ENCODE measurements at regions not wholly inside any gene's neighbourhood (a gene's known extent, or its start where the extent isn't known, plus 50 kb on each side); places are given as distances from the start of the nearest gene placed in this dataset.
"Not testable (repeated sequence)": the region's sequence is repeated elsewhere in the genome, so short reads cannot be mapped to it uniquely, and the experiment has no call there.

GRCh38 chr6:25150863-25151262, 128.3 kb upstream of the CARMIL1 start:
- no peak for DNase-seq (ENCODE audit: extremely low read depth, low read depth, low spot score)

GRCh38 chr6:25153079-25153478, 126.1 kb upstream of the CARMIL1 start:
- no peak for DNase-seq (ENCODE audit: extremely low read depth, low read depth, low spot score)

GRCh38 chr6:25154034-25154596, 125.1 kb upstream of the CARMIL1 start:
- no peak for DNase-seq (ENCODE audit: extremely low read depth, low read depth, low spot score)

- DNase-seq (ENCODE audit: extremely low read depth, low read depth, low spot score): no peak
Observed at GRCh38 chr6:25155211-25155610, 124.0 kb upstream of the CARMIL1 start.

- no peak for DNase-seq (ENCODE audit: extremely low read depth, low read depth, low spot score)
Observed at GRCh38 chr6:25156123-25156522, 123.1 kb upstream of the CARMIL1 start.

- DNase-seq (ENCODE audit: extremely low read depth, low read depth, low spot score): no peak
Observed at GRCh38 chr6:25157183-25157582, 122.0 kb upstream of the CARMIL1 start.

GRCh38 chr6:25157842-25158241, 121.3 kb upstream of the CARMIL1 start:
- DNase-seq (ENCODE audit: extremely low read depth, low read depth, low spot score): no peak

GRCh38 chr6:25160134-25160533, 119.0 kb upstream of the CARMIL1 start:
- not testable (repeated sequence) for DNase-seq (ENCODE audit: extremely low read depth, low read depth, low spot score)

GRCh38 chr6:25165177-25165576, 114.0 kb upstream of the CARMIL1 start:
- DNase-seq (ENCODE audit: extremely low read depth, low read depth, low spot score): no peak

- DNase-seq (ENCODE audit: extremely low read depth, low read depth, low spot score): no peak
Observed at GRCh38 chr6:25165800-25166199, 113.4 kb upstream of the CARMIL1 start.

- no peak for DNase-seq (ENCODE audit: extremely low read depth, low read depth, low spot score)
Observed at GRCh38 chr6:25166955-25167748, 112.0 kb upstream of the CARMIL1 start.

GRCh38 chr6:25167961-25168360, 111.2 kb upstream of the CARMIL1 start:
- no peak for DNase-seq (ENCODE audit: extremely low read depth, low read depth, low spot score)

- DNase-seq (ENCODE audit: extremely low read depth, low read depth, low spot score): no peak
Observed at GRCh38 chr6:25168637-25169036, 110.5 kb upstream of the CARMIL1 start.

- no peak for DNase-seq (ENCODE audit: extremely low read depth, low read depth, low spot score)
Observed at GRCh38 chr6:25169553-25169952, 109.6 kb upstream of the CARMIL1 start.

GRCh38 chr6:25169961-25170360, 109.2 kb upstream of the CARMIL1 start:
- DNase-seq (ENCODE audit: extremely low read depth, low read depth, low spot score): no peak

GRCh38 chr6:25170640-25171039, 108.5 kb upstream of the CARMIL1 start:
- no peak for DNase-seq (ENCODE audit: extremely low read depth, low read depth, low spot score)

- no peak for DNase-seq (ENCODE audit: extremely low read depth, low read depth, low spot score)
Observed at GRCh38 chr6:25171301-25171700, 107.9 kb upstream of the CARMIL1 start.

GRCh38 chr6:25172819-25173218, 106.4 kb upstream of the CARMIL1 start:
- DNase-seq (ENCODE audit: extremely low read depth, low read depth, low spot score): no peak

- no peak for DNase-seq (ENCODE audit: extremely low read depth, low read depth, low spot score)
Observed at GRCh38 chr6:25173246-25173645, 105.9 kb upstream of the CARMIL1 start.

GRCh38 chr6:25173951-25174474, 105.2 kb upstream of the CARMIL1 start:
- DNase-seq (ENCODE audit: extremely low read depth, low read depth, low spot score): peak; percentile 82

GRCh38 chr6:25174678-25175077, 104.5 kb upstream of the CARMIL1 start:
- DNase-seq (ENCODE audit: extremely low read depth, low read depth, low spot score): no peak

GRCh38 chr6:25175196-25175595, 104.0 kb upstream of the CARMIL1 start:
- no peak for DNase-seq (ENCODE audit: extremely low read depth, low read depth, low spot score)

Data from glomerular endothelial cell (primary cell).